ENCODE measurements at regions not wholly inside any gene's neighbourhood (a gene's known extent, or its start where the extent isn't known, plus 50 kb on each side); places are given as distances from the start of the nearest gene placed in this dataset.

- H3K4me3 Mint-ChIP-seq (ENCODE audit: low read depth, unreplicated experiment), result no peak overlapping the region
- H3K36me3 Mint-ChIP-seq (ENCODE audit: insufficient read depth, unreplicated experiment), result no peaks in the 10 kb centered on the region
- H3K27me3 Mint-ChIP-seq (ENCODE audit: unreplicated experiment), result no peaks in the 10 kb centered on the region
- no peak for DNase-seq
- CTCF ChIA-PET, result interaction anchor here (1.9 kb wide), 1 partner anchor 12 kb away, joined by 6 read pairs; no protein-coding TSS in a partner anchor
- intact Hi-C loops (cut with micrococcal nuclease; ENCODE audit: unreplicated experiment), result no loop called here
- no peak overlapping the region for H3K27ac Mint-ChIP-seq (ENCODE audit: unreplicated experiment)
- BruUV-seq (replicated peaks), result no TSS peak
- peaks cover 9% of the 10 kb centered on the region for H3K4me1 Mint-ChIP-seq (ENCODE audit: low read depth, unreplicated experiment)
- H3K9me3 Mint-ChIP-seq (ENCODE audit: low read depth, unreplicated experiment), result no peaks in the 10 kb centered on the region
- TF ChIP-seq CTCF (IDR thresholded peaks at IDR 0.05; ENCODE audit: unreplicated experiment), result no peak
These were observed 108.5 kb downstream of the CTAGE1 start for GRCh38 chr18:22309191-22309590.

GRCh38 chr18:22307528-22307927 is 110.2 kb downstream of the CTAGE1 start:
- H3K4me1 Mint-ChIP-seq (ENCODE audit: low read depth, unreplicated experiment), result no peaks in the 10 kb centered on the region
- CTCF ChIA-PET, result interaction anchor here (0.6 kb wide), 1 partner anchor 79 kb away, joined by 7 read pairs; no protein-coding TSS in a partner anchor
- no peaks in the 10 kb centered on the region for H3K36me3 Mint-ChIP-seq (ENCODE audit: insufficient read depth, unreplicated experiment)
- H3K4me3 Mint-ChIP-seq (ENCODE audit: low read depth, unreplicated experiment), result no peak overlapping the region
- no peaks in the 10 kb centered on the region for H3K9me3 Mint-ChIP-seq (ENCODE audit: low read depth, unreplicated experiment)
- DNase-seq, result no peak
- no peak for TF ChIP-seq CTCF (IDR thresholded peaks at IDR 0.05; ENCODE audit: unreplicated experiment)
- intact Hi-C loops (cut with micrococcal nuclease; ENCODE audit: unreplicated experiment), result no loop called here
- no TSS peak for BruUV-seq (replicated peaks)
- no peaks in the 10 kb centered on the region for H3K27me3 Mint-ChIP-seq (ENCODE audit: unreplicated experiment)
- no peak overlapping the region for H3K27ac Mint-ChIP-seq (ENCODE audit: unreplicated experiment)

- peaks cover 25% of the 10 kb centered on the region for H3K4me1 Mint-ChIP-seq (ENCODE audit: low read depth, unreplicated experiment)
- H3K27me3 Mint-ChIP-seq (ENCODE audit: unreplicated experiment), result no peaks in the 10 kb centered on the region
- no peak overlapping the region for H3K4me3 Mint-ChIP-seq (ENCODE audit: low read depth, unreplicated experiment)
- BruUV-seq (replicated peaks), result no TSS peak
- no peak for TF ChIP-seq CTCF (IDR thresholded peaks at IDR 0.05; ENCODE audit: unreplicated experiment)
- H3K27ac Mint-ChIP-seq (ENCODE audit: unreplicated experiment), result no peak overlapping the region
- intact Hi-C loops (cut with micrococcal nuclease; ENCODE audit: unreplicated experiment), result loop anchor here (5.0 kb wide), 1 partner anchor 43 kb away; no protein-coding TSS in a partner anchor
- no peak for DNase-seq
- CTCF ChIA-PET, result no interaction called here
- no peaks in the 10 kb centered on the region for H3K9me3 Mint-ChIP-seq (ENCODE audit: low read depth, unreplicated experiment)
- no peaks in the 10 kb centered on the region for H3K36me3 Mint-ChIP-seq (ENCODE audit: insufficient read depth, unreplicated experiment)
These were observed 113.8 kb downstream of the CTAGE1 start for GRCh38 chr18:22303927-22304326.

DNA sequence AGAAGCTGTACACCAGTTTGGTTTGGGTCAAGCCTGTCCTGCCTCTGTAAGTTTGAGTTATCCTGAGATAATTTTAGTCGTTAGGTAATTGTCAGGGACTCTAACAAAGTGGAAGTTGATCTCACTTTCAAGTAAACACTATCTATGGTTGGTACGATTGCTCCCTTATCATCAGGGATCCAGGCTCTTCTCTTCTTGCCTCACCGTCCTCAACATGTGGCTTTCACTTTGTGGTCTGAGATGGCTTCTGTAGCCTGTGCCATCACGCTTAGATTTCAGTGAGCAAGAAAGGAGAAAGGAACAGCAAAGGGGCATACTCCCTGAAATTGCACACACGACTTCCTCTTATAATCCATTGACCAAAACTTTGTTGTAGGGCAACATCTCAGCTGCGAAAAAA is 115.6 kb downstream of the CTAGE1 start:
- no peak for DNase-seq
- Mint-ChIP-seq H3K9me3 (ENCODE audit: low read depth, unreplicated experiment) (no peaks in the 10 kb centered on the region), H3K27me3 (ENCODE audit: unreplicated experiment) (no peaks in the 10 kb centered on the region), H3K36me3 (ENCODE audit: insufficient read depth, unreplicated experiment) (no peaks in the 10 kb centered on the region), H3K4me3 (ENCODE audit: low read depth, unreplicated experiment) (no peak overlapping the region), H3K27ac (ENCODE audit: unreplicated experiment) (peak overlapping the region; percentile 39), H3K4me1 (ENCODE audit: low read depth, unreplicated experiment) (peaks cover 30% of the 10 kb centered on the region)
- BruUV-seq (replicated peaks), result no TSS peak
- TF ChIP-seq CTCF (IDR thresholded peaks at IDR 0.05; ENCODE audit: unreplicated experiment), result no peak
- CTCF ChIA-PET, result no interaction called here
- intact Hi-C loops (cut with micrococcal nuclease; ENCODE audit: unreplicated experiment), result loop anchor here (5.0 kb wide), 1 partner anchor 45 kb away; no protein-coding TSS in a partner anchor

Data from Calu3 (cell line).